ENCODE measurements at regions not wholly inside any gene's neighbourhood (a gene's known extent, or its start where the extent isn't known, plus 50 kb on each side); places are given as distances from the start of the nearest gene placed in this dataset.

- Histone ChIP-seq H3K27me3 (ENCODE audit: control insufficient read depth, insufficient read depth, low read length) (no peaks in the 10 kb centered on the region), H3K36me3 (replicated peaks; ENCODE audit: control insufficient read depth, insufficient read depth, low read length) (no peaks in the 10 kb centered on the region), H3K4me3 (ENCODE audit: insufficient read depth, low read depth, low read length) (no peak overlapping the region)
- no peak for DNase-seq
Measured at GRCh38 chr13:70191034-70191433, 82.8 kb upstream of the KLHL1 start.

- Histone ChIP-seq H3K4me3 (ENCODE audit: insufficient read depth, low read depth, low read length) (no peak overlapping the region), H3K36me3 (replicated peaks; ENCODE audit: control insufficient read depth, insufficient read depth, low read length) (no peaks in the 10 kb centered on the region), H3K27me3 (ENCODE audit: control insufficient read depth, insufficient read depth, low read length) (no peaks in the 10 kb centered on the region)
- no peak for DNase-seq
Measured at GRCh38 chr13:70189981-70190380, 81.7 kb upstream of the KLHL1 start.

GRCh38 chr13:70188567-70188966 lies 80.3 kb upstream of the KLHL1 start:
- DNase-seq = no peak

GRCh38 chr13:70183041-70183440 lies 74.8 kb upstream of the KLHL1 start:
- Histone ChIP-seq H3K27me3 (ENCODE audit: control insufficient read depth, insufficient read depth, low read length) (no peaks in the 10 kb centered on the region), H3K36me3 (replicated peaks; ENCODE audit: control insufficient read depth, insufficient read depth, low read length) (no peaks in the 10 kb centered on the region), H3K4me3 (ENCODE audit: insufficient read depth, low read depth, low read length) (no peak overlapping the region)
- DNase-seq = no peak

More at GRCh38 chr13:70188567-70188966, 80.3 kb upstream of the KLHL1 start:
- no peaks in the 10 kb centered on the region for H3K27me3 ChIP-seq (ENCODE audit: control insufficient read depth, insufficient read depth, low read length)
- no peak overlapping the region for H3K4me3 ChIP-seq (ENCODE audit: insufficient read depth, low read depth, low read length)
- H3K36me3 ChIP-seq (replicated peaks; ENCODE audit: control insufficient read depth, insufficient read depth, low read length) = no peaks in the 10 kb centered on the region

Data from H7 (cell line).